Inferior parietal cortex (tissue), 1 donor: ENCODE measurements at regions not wholly inside any gene's neighbourhood (a gene's known extent, or its start where the extent isn't known, plus 50 kb on each side); places are given as distances from the start of the nearest gene placed in this dataset.

Experiments
- DNase-seq: peaks from one replicate; pipeline ENCODE4 v3.0.0-alpha.2; 2016; ENCODE audit errors: extremely low spot score

DNA sequence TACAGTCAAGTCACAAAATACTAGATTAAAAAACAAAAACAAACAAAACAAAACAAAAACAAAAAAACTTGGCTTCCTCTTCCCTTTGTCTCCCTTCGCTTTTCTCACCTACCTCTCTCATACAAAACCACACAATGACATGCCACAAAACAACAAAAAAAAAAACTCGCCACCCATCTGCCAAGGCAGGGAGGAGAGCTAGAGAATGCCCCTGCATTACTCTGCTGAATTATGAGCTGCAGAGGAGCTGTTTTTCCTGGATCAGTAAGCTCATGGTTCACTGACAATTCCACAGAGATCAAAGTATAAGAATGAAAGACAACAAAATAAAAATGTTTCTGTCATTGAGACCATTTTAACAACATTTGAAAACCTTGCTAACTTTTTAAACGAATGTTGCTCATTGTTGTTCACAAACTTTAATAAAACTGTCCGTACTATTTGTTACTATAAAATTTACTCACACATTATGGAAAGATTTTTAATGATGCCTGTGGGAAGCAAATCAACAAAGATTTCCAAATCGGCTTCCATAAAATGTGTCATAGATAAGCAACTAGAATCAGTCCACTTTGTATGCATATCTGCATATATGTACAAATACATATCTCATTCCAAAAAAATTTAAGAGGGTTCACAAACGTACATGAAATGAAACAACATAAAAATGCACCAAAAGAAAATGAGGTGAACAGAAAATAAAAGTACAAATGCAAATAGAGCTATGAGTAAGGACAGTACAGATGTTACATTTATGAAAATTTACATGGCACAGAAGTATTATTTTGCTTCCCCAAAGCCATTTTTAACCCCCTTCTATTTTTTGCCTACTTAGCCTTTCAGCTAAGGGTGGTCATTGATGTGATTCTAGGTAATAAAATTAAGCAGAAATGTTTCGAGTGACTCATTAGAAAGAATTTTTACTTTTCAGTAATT is 252.4 kb upstream of the FAT4 start:
- no peak for DNase-seq

GRCh38 chr4:125060376-125060775 is 254.4 kb upstream of the FAT4 start:
- DNase-seq = no peak

DNA sequence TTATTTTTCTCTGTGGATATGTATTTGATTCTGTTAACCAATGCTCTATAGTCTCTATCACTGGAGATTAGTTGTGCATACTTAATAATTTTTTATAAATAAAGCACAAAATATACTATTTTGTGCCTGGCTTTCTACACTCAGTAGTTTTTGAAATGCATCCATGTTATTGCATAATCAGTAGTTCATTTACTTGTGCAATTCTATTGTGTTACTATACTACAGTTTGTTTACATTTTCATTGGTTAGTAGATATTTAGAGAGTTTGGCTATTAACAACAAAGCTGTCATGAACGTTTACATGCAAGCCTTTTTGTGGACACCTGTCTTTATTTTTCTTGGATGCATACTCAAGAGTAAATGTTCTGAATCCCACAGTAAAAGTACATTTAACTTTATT is 265.0 kb upstream of the FAT4 start:
- no peak for DNase-seq

DNA sequence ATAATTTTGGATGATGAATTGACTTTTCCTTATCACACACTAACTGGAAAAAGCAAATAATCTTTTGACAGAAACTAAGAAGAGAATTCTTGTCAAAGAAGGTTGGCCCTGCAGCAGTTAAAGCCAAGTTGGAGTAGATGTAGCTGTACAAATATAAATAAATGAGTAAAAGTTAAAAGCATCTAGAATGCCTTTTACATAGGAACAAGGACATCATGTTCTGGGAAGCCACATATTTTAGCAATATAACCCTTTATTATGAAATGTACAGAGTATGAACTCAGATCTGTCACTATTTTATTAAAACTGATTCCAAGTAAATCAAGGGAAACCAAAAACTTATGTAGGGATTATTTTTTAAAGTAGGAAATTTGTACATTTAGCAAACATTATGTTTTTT is 269.4 kb upstream of the FAT4 start:
- DNase-seq = no peak

DNA sequence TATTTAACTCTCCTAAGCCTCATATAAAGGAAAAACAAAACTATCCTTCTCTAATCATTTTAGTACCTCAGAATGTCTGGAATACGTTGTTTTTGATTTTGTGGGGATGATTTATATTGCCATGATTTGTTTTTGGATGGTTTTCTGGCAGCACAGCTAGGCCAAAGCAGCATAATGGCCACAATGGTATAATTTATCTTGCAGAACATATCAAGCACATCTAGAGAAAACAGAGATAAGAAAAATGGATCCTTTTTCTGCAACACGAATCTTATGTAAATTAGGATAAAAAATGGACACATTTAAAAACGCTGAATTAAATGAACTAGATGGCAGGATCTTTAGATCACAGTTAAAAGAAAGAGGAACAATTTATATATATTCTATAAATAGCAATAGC is 269.9 kb upstream of the FAT4 start:
- DNase-seq = no peak

GRCh38 chr4:125043486-125043885 is 271.3 kb upstream of the FAT4 start:
- no peak for DNase-seq

- DNase-seq = no peak
These were observed 272.7 kb upstream of the FAT4 start for GRCh38 chr4:125042041-125042440.

DNA sequence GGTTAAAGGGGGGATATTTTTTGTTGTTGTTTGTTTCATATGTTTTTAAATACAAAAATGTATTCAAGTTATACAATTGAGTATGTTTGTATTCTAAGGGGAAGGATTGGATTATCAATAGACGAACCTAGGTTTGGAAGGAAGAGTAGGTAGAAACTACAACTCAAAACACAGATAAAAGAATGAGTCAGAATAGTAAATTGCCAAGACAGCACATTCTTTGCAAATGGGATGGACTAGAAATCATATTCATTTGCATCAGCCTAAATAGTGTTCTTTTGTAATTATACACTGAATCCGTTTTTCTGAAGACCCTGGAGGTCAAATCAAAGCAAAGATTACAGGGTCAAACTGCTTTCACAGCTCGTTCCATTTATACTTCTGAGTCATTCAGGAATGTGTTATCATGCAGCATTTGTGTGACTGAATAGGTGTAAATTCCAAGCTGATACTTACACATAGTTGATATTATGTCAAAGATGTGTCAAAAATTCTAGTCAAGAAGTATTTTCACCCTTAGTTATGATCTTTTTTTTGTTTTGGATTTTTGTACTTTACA is 273.3 kb upstream of the FAT4 start:
- DNase-seq = no peak

GRCh38 chr4:125039550-125039949 is 275.2 kb upstream of the FAT4 start:
- DNase-seq = no peak

DNA sequence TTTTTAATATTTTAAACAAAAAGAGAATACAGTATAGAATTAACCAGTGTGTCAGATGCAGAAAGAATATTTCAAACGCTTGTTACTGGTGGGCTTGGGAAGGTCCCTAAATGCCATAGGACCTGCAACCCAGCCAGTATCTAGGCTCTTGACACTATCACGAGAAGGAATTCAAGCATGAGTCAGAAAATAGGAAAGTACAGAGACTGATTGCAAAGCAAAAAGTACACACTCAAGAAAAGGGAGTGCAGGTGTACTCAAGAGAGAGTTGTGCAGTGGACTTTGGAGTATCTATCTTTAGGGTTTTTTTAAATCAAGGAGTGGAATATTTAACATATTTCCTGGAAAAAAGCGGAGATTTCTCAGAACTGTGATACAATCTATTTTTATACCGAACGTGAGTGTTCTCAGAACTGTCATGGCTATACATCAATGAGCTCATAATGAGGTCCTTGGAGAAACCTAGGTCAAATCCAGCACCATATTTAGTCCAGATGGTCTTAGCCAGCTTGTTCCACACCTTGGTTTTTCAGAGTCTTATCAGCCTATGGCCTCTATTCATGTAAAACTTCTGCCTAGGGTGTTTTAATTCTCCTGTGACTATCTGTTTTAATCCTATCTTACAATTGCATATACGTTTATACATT is 291.8 kb upstream of the FAT4 start:
- no peak for DNase-seq

DNA sequence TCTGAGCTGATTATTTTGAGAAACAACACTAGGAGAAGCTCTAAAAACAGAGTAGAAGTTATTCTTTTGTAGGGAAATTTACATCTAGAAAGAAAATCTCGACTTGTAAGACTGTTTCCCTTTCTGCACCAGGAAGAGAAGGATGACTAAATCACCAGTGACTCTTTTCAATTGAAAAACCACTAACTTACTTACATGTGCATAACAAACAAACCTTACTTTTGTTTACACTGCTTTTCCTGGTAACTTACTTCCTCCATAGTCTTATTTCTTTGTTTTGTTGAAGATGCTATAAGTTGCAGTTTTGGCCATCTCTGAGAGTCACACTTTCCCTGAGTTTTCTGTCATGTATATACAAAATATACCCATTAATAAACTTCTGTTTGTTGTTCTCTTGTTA is 293.6 kb upstream of the FAT4 start:
- no peak for DNase-seq

DNA sequence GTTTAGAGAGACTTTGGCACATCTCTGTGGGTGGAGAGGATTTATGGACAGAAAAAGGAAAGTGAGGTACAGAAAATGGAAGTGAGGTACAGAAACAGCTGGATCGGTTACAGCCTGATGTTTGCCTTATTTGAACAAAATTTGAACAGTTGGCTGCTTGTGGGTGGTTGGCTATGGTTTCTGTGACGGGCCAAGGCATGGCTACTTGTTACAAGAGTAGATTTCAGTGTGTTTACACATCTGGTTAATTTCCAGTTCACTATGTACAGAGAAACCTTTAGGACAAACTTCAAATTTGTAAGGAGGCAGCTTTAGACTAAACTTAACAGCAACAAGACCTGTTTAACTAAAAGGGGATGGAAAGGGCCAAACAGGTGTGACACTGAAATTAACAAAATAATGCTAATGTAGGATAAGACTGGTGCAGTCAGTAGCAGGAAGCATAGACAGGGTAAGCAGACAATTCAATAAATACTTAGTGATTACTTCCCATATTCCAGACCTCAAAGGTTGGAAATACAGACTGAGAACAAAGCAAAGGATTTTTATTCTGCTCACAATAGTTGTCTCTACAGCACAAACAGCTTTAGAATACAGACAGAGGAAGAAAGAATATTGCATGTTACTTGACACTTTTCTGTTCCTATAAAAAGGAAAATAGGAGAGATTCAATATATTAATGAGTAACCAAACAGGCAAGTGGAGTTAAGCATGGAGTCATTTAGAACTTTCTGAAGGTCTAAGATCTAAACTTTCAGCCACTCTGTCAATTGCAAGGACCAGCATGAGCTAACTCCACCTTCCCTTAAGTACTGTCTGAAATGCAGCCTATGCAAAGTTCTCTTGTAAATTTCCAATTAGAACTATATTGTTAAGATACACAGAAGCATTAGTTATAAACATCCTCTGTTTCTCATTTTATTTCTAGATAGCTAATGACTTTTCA is 294.4 kb upstream of the FAT4 start:
- no peak for DNase-seq

GRCh38 chr4:125016892-125017299 is 297.9 kb upstream of the FAT4 start:
- DNase-seq = no peak

DNA sequence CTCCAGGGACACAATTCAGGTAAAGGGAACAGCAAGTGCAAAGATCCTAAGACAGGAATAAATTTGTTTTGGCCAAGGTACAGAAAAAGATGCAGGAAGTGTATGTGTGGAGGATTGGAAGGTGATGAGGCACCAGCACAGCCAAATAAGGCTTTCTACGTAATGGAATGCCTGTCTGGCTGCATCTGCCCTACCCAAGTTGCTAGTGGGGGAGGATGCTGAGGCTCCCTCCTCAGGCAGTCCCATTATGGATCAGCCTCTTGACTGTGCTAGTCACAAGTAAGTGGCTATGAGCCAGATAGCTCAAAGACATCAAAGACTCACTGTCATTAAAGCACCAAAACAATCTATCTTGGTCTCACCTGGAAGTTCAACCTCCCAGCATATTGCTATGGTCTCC is 300.9 kb upstream of the FAT4 start:
- no peak for DNase-seq

GRCh38 chr4:125011646-125012045 is 299.1 kb upstream of the ANKRD50 start:
- no peak for DNase-seq

DNA sequence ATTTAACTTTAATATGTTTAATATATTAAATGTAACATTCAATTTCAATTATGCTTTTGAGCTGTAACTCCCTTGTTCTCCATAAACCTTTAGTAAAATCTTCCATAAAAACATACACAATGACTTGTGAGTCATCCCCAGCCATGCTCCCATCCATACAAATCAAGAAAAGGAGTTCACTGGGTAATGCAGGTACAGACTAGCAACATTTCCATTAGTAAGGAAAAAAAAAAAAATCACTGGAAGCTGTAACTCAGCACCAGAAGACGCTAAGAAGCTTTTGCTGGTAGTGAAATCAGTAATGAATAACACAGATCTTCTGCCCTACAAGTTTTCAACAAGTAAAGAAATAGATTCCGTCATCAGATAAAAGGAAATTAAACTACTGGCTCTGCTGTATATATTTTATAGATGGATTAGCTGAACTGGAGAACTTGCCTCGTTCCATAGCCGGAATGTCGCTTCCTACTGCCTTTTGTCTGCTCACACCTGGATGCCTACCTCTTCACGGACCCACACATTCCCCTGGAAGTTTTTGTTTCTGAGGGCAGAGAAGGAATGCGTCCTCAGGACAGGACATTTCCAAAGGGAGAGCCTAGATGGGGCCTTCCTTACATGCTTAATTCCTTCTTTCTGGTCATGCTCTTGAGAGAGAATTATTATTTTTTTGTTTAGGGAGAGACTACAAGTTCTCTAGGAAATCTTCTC is 298.4 kb upstream of the ANKRD50 start:
- no peak for DNase-seq

DNA sequence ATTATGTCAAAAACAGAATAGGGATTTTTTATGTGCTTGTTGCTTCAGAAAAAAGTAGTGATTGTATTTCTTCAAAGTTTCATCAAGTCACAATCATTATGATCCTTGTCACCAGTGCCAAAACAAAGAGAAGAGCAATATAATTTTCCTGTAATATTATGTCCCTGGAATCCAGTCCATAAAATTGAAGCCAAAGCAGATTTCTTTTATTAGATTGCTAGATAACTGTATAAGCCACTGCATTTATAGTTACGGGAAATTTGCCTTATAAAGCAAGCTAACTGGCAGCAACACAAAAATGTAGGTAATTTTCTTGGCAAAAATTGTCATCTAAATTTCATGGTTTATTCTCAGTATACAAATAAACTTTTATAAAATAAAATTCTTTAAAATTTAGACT is 296.1 kb upstream of the ANKRD50 start:
- no peak for DNase-seq

- DNase-seq = no peak
These were observed 292.1 kb upstream of the ANKRD50 start for GRCh38 chr4:125004676-125005075.

DNA sequence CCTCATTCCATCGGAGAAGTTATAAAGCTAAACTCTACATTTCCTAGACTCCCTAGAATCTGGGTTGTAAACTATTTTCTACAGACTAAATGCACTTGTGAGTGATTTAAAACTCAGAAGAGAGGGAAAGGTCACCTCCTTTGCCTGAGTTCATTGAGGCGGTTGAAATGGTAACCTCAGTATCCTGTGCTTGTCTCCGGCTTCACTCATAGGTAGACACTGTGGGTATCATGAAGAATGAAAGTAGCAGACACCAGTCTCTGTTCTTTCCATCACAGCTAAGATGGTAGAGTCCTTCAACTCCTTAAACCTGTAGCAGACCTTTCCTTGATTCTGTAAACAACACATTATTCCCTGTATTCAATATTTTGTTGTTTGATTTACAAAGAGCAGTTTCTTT is 291.3 kb upstream of the ANKRD50 start:
- no peak for DNase-seq

DNA sequence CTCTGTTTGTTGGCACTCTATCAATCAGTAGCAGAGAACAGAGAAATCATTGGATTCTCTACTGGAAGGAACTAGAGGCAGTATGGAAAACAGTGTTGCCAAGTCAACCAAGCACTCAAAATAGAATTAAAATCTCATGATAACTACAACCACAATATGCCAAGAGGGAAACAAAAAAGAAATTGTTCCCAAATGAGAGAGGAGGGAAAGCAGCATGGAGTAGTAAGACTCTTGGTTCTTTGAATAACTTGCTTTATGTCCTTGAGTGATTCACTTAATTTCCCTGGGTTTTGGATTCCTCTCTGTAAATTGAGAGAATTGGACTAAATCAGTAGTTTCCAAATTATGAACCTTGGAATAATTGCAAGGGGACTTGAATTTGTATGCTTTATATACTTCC is 285.5 kb upstream of the ANKRD50 start:
- peak; percentile 26 for DNase-seq

DNA sequence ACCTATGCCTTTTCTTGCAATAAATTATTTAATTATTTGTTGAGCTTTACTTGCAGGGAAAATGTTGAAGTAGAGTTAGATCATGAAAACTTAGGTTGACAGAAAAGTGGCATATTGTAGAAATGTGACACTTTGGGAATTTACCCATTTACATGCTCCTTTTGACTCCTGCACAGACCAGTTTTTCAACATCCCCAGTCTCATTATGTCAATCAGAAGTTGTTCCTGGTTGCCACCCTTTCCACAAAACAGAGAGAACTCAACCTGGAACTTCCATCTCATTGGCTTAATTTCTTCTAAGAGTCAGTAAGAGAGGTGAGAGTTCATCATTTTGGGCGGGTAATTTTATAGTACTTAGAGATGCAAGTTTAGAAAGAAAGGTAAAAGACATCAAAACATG is 284.6 kb upstream of the ANKRD50 start:
- no peak for DNase-seq
